C4-2B (cell line): ENCODE measurements at regions not wholly inside any gene's neighbourhood (a gene's known extent, or its start where the extent isn't known, plus 50 kb on each side); places are given as distances from the start of the nearest gene placed in this dataset.

Experiments used
- CTCF ChIP-seq: fragments of 450-650 bp; conservative IDR thresholded peaks from 2 replicates; pipeline ENCODE4 v1.5.1; 2017; ENCODE audit warnings: mild to moderate bottlenecking
- ZFX ChIP-seq: fragments of 450-650 bp; IDR thresholded peaks from 2 replicates; pipeline ENCODE4 v1.6.1; 2017

- TF ChIP-seq CTCF (no peak), ZFX (no peak)
These were observed 1109.0 kb downstream of the EFNB2 start for GRCh38 chr13:105426441-105426840.
